ENCODE measurements at regions not wholly inside any gene's neighbourhood (a gene's known extent, or its start where the extent isn't known, plus 50 kb on each side); places are given as distances from the start of the nearest gene placed in this dataset.

DNA sequence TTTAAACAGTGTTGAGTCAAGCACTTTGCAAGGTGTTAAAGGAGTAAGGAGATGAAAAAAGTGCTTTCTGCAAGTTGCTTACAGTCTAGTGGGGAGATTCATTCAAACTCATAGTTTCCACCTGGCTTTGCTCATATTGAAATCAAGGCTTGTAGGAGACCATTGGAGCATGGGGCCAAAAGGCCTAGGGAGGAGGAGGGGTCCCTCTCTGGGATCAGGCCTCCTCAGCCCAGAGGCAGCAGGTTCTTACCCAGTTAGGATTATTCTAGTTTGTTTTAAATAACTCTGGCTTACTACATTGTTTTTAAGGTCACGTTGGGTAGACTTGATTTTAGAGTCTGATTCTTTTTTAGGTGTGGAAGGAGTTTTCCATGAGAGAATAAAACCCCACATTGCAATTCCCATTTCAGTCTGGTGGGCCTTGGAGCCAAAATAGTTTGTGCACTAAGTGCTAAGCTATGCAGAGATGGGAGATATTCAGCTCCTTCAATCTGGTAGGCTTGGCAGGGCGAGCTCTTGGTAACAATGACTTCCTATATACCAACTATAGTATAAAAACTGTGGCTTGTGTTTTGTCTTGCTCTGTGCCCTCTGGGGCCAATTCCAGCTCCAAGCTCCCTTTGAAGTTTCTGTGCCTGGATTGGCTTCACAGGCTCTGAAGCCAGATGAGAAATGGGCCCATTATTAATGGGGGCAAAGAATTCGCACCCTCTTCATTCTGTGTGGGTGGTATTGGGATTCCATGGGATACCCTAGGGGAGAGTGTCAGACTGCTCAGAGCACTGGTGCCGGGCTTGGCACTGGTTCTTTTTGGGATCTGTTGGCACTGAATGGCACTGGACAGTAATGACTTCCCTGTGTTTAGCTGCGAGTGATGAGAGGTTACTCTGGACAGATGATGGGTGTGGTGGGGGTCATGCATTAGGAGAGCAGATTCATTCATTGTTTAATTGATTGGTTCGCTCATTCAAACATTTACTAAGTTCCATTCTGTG, 301.1 kb downstream of the MYCN start:
- no peaks in the 10 kb centered on the region for H3K36me3 ChIP-seq (ENCODE audit: control insufficient read depth in 4 of 4, insufficient read depth in 4 of 4, low read length in 4 of 4)
- no peak for ATAC-seq (ENCODE audit: insufficient read depth, low FRiP score)

DNA sequence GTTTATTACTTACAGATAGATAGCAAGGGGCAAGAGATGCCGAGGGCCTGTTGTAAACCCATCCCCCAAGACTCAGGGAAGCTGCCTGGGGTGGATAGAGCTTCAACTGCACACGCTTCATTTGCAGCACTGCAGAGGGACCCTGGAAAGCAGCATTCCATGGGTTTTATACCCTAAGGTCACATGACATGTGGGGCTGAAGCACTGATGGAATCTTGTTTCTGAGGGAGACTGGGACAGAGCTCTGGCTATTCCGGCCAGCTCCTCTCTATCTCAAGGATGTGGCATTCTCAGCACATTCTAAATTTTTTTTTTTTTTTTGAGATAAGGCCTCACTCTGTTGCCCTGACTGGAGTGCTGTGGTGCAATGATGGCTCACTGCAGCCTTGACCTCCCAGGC, 300.1 kb downstream of the MYCN start:
- no peak overlapping the region for H3K27ac ChIP-seq (ENCODE audit: low read depth in 1 of 2, low read length in 1 of 2)

More for the DNA sequence above, 301.1 kb downstream of the MYCN start:
- Histone ChIP-seq H3K4me3 (no peak overlapping the region), H3K4me1 (ENCODE audit: control insufficient read depth in 5 of 5, insufficient read depth in 5 of 5, low read length in 5 of 5) (no peaks in the 10 kb centered on the region), H3K9me3 (ENCODE audit: control insufficient read depth in 4 of 4, insufficient read depth in 3 of 4, low read length in 3 of 4) (peaks cover 0 to 2% (median 0%) of the 10 kb centered on the region in 4 donors), H3K9ac (ENCODE audit: insufficient read depth in 1 of 2, low read length in 2 of 2) (no peak overlapping the region), H3K27me3 (ENCODE audit: control insufficient read depth in 3 of 3, insufficient read depth in 3 of 3, low read length in 2 of 3) (no peaks in the 10 kb centered on the region), H3K27ac (ENCODE audit: low read depth in 1 of 2, low read length in 1 of 2) (no peak overlapping the region)
- WGBS, 2 donors, result 86 to 88% methylated on average over 6 of the region's 6 CpGs
- no peak for DNase-seq
- TF ChIP-seq, protein P1, sequence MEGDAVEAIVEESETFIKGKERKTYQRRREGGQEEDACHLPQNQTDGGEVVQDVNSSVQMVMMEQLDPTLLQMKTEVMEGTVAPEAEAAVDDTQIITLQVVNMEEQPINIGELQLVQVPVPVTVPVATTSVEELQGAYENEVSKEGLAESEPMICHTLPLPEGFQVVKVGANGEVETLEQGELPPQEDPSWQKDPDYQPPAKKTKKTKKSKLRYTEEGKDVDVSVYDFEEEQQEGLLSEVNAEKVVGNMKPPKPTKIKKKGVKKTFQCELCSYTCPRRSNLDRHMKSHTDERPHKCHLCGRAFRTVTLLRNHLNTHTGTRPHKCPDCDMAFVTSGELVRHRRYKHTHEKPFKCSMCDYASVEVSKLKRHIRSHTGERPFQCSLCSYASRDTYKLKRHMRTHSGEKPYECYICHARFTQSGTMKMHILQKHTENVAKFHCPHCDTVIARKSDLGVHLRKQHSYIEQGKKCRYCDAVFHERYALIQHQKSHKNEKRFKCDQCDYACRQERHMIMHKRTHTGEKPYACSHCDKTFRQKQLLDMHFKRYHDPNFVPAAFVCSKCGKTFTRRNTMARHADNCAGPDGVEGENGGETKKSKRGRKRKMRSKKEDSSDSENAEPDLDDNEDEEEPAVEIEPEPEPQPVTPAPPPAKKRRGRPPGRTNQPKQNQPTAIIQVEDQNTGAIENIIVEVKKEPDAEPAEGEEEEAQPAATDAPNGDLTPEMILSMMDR (IDR thresholded peaks at IDR 0.05; ENCODE audit: control extremely low read depth, extremely low read depth), result no peak

DNA sequence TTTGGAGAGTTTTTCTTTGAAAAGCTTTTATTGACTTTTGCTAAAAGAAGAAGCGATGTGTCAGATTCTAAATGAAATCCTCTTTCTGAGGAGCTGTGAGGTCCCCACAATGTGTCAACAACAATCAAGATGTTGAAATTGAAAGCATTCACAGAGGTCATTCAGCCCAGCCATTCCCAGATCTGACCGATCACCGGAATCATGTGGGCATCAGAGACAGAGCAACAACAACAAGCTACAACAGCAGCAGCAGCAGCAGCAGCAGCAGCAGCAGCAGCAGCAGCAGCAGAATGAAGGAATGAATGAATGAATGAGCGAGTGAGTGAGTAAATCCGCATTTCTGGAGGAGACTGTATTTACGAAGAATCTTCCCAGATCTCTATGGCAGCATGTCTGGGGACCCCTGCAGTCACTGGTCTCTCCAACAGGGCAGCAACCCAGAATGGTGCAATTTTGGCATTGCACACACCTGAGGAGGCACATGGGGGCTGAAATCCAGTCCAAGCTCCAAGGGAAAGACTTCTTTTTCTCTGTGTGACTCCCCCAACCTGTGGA, 299.0 kb downstream of the MYCN start:
- Histone ChIP-seq H3K9me3 (ENCODE audit: control insufficient read depth in 4 of 4, insufficient read depth in 3 of 4, low read length in 3 of 4) (peaks cover 0 to 2% (median 0%) of the 10 kb centered on the region in 4 donors), H3K27ac (ENCODE audit: low read depth in 1 of 2, low read length in 1 of 2) (no peak overlapping the region), H3K27me3 (ENCODE audit: control insufficient read depth in 3 of 3, insufficient read depth in 3 of 3, low read length in 2 of 3) (no peaks in the 10 kb centered on the region), H3K4me1 (ENCODE audit: control insufficient read depth in 5 of 5, insufficient read depth in 5 of 5, low read length in 5 of 5) (no peaks in the 10 kb centered on the region), H3K9ac (ENCODE audit: insufficient read depth in 1 of 2, low read length in 2 of 2) (no peak overlapping the region), H3K4me3 (no peak overlapping the region), H3K36me3 (ENCODE audit: control insufficient read depth in 4 of 4, insufficient read depth in 4 of 4, low read length in 4 of 4) (no peaks in the 10 kb centered on the region)
- ATAC-seq (ENCODE audit: insufficient read depth, low FRiP score) (no peak), DNase-seq (no peak)
- WGBS, 2 donors, result 90% methylated on average over 6 of the region's 6 CpGs
- TF ChIP-seq, protein P1 (IDR thresholded peaks at IDR 0.05; ENCODE audit: control extremely low read depth, extremely low read depth), result no peak

More for the DNA sequence above, 300.1 kb downstream of the MYCN start:
- Histone ChIP-seq H3K4me1 (ENCODE audit: control insufficient read depth in 5 of 5, insufficient read depth in 5 of 5, low read length in 5 of 5) (no peaks in the 10 kb centered on the region), H3K36me3 (ENCODE audit: control insufficient read depth in 4 of 4, insufficient read depth in 4 of 4, low read length in 4 of 4) (no peaks in the 10 kb centered on the region), H3K4me3 (no peak overlapping the region), H3K9ac (ENCODE audit: insufficient read depth in 1 of 2, low read length in 2 of 2) (no peak overlapping the region), H3K27me3 (ENCODE audit: control insufficient read depth in 3 of 3, insufficient read depth in 3 of 3, low read length in 2 of 3) (no peaks in the 10 kb centered on the region), H3K9me3 (ENCODE audit: control insufficient read depth in 4 of 4, insufficient read depth in 3 of 4, low read length in 3 of 4) (peaks cover 0 to 2% (median 0%) of the 10 kb centered on the region in 4 donors)
- ATAC-seq (ENCODE audit: insufficient read depth, low FRiP score) (no peak), DNase-seq (no peak)
- 80 to 86% methylated on average over 3 of the region's 3 CpGs for WGBS, 2 donors
- TF ChIP-seq, protein P1 (IDR thresholded peaks at IDR 0.05; ENCODE audit: control extremely low read depth, extremely low read depth), result no peak
